ENCODE measurements at regions not wholly inside any gene's neighbourhood (a gene's known extent, or its start where the extent isn't known, plus 50 kb on each side); places are given as distances from the start of the nearest gene placed in this dataset.
A peak's percentile ranks its signal among the peaks of the same experiment; 100 is the strongest.
"Not testable (repeated sequence)": the region's sequence is repeated elsewhere in the genome, so short reads cannot be mapped to it uniquely, and the experiment has no call there.

- Histone ChIP-seq H3K4me1 (ENCODE audit: insufficient read depth, poor library complexity, severe bottlenecking) (no peaks in the 10 kb centered on the region), H3K36me3 (ENCODE audit: low read depth) (no peaks in the 10 kb centered on the region), H3K4me3 (ENCODE audit: severe bottlenecking) (no peak overlapping the region), H3K9me3 (ENCODE audit: severe bottlenecking) (no peaks in the 10 kb centered on the region), H3K27me3 (ENCODE audit: insufficient read depth, poor library complexity, severe bottlenecking) (no peaks in the 10 kb centered on the region), H3K27ac (ENCODE audit: poor library complexity, severe bottlenecking) (no peak overlapping the region)
- TF ChIP-seq CTCF (IDR thresholded peaks at IDR 0.05; ENCODE audit: poor library complexity, severe bottlenecking): no peak
- ATAC-seq (ENCODE audit: low read depth) (no peak), DNase-seq (ENCODE audit: low spot score) (no peak)
Observed at GRCh38 chr7:42560866-42561265, 323.9 kb upstream of the GLI3 start.

- H3K27me3 ChIP-seq (ENCODE audit: insufficient read depth, poor library complexity, severe bottlenecking); H3K9me3 ChIP-seq (ENCODE audit: severe bottlenecking); ATAC-seq (ENCODE audit: low read depth); H3K27ac ChIP-seq (ENCODE audit: poor library complexity, severe bottlenecking); H3K36me3 ChIP-seq (ENCODE audit: low read depth); H3K4me3 ChIP-seq (ENCODE audit: severe bottlenecking); DNase-seq (ENCODE audit: low spot score): not testable (repeated sequence)
- H3K4me1 ChIP-seq (ENCODE audit: insufficient read depth, poor library complexity, severe bottlenecking): peaks cover 16% of the 10 kb centered on the region
Observed at GRCh38 chr7:42554932-42555331, 317.9 kb upstream of the GLI3 start.

GRCh38 chr7:42552227-42552626, 315.2 kb upstream of the GLI3 start:
- Histone ChIP-seq H3K27ac (ENCODE audit: poor library complexity, severe bottlenecking) (peak overlapping the region; percentile 55), H3K9me3 (ENCODE audit: severe bottlenecking) (no peaks in the 10 kb centered on the region), H3K27me3 (ENCODE audit: insufficient read depth, poor library complexity, severe bottlenecking) (no peaks in the 10 kb centered on the region), H3K36me3 (ENCODE audit: low read depth) (no peaks in the 10 kb centered on the region), H3K4me1 (ENCODE audit: insufficient read depth, poor library complexity, severe bottlenecking) (peaks cover 25% of the 10 kb centered on the region), H3K4me3 (ENCODE audit: severe bottlenecking) (no peak overlapping the region)
- ATAC-seq (ENCODE audit: low read depth) (no peak), DNase-seq (ENCODE audit: low spot score) (no peak)
- no peak for TF ChIP-seq CTCF (IDR thresholded peaks at IDR 0.05; ENCODE audit: poor library complexity, severe bottlenecking)

- H3K4me3 ChIP-seq (ENCODE audit: severe bottlenecking): no peak overlapping the region
- peak overlapping the region; percentile 55 for H3K27ac ChIP-seq (ENCODE audit: poor library complexity, severe bottlenecking)
- ATAC-seq (ENCODE audit: low read depth) (peak; percentile 58; the same call in 2 of the 3 replicates), DNase-seq (ENCODE audit: low spot score) (no peak)
- H3K36me3 ChIP-seq (ENCODE audit: low read depth): no peaks in the 10 kb centered on the region
- no peak for TF ChIP-seq CTCF (IDR thresholded peaks at IDR 0.05; ENCODE audit: poor library complexity, severe bottlenecking)
- H3K4me1 ChIP-seq (ENCODE audit: insufficient read depth, poor library complexity, severe bottlenecking): peaks cover 25% of the 10 kb centered on the region
- peaks cover 3% of the 10 kb centered on the region for H3K9me3 ChIP-seq (ENCODE audit: severe bottlenecking)
- no peaks in the 10 kb centered on the region for H3K27me3 ChIP-seq (ENCODE audit: insufficient read depth, poor library complexity, severe bottlenecking)
Observed at GRCh38 chr7:42550706-42551470, 313.9 kb upstream of the GLI3 start.

- ATAC-seq (ENCODE audit: low read depth): peak; percentile 49; the same call in 2 of the 3 replicates
- Histone ChIP-seq H3K9me3 (ENCODE audit: severe bottlenecking) (peaks cover 11% of the 10 kb centered on the region), H3K4me1 (ENCODE audit: insufficient read depth, poor library complexity, severe bottlenecking) (peaks cover 25% of the 10 kb centered on the region), H3K4me3 (ENCODE audit: severe bottlenecking) (no peak overlapping the region), H3K36me3 (ENCODE audit: low read depth) (no peaks in the 10 kb centered on the region), H3K27ac (ENCODE audit: poor library complexity, severe bottlenecking) (peak overlapping the region; percentile 55), H3K27me3 (ENCODE audit: insufficient read depth, poor library complexity, severe bottlenecking) (no peaks in the 10 kb centered on the region)
- TF ChIP-seq CTCF (IDR thresholded peaks at IDR 0.05; ENCODE audit: poor library complexity, severe bottlenecking): no peak
- DNase-seq (ENCODE audit: low spot score): no peak
Observed at GRCh38 chr7:42549866-42550485, 313.0 kb upstream of the GLI3 start.

All from RWPE2 (cell line).